ENCODE measurements at regions not wholly inside any gene's neighbourhood (a gene's known extent, or its start where the extent isn't known, plus 50 kb on each side); places are given as distances from the start of the nearest gene placed in this dataset.

GRCh38 chr6:109269057-109269456 is 113.2 kb downstream of the CD164 start:
- DNase-seq (ENCODE audit: low read depth in 1 of 2, low spot score in 1 of 2) (no peak), ATAC-seq (no peak), FAIRE-seq (no peak)
- H3K27ac ChIP-seq: no peak overlapping the region
- no peak overlapping the region for H3K4me2 ChIP-seq
- ChIA-PET CTCF (no interaction called here), POLR2A (no interaction called here)
- no peak overlapping the region for H3K4me3 ChIP-seq
- 82% methylated on average over 6 of the region's 7 CpGs for WGBS (ENCODE audit: missing lambda C conversion rate)
- TF ChIP-seq CHD2 (IDR thresholded peaks at IDR 0.05; ENCODE audit: low read length, partially characterized antibody): no peak
- no peak for TF ChIP-seq EP300 (IDR thresholded peaks at IDR 0.05)
- TF ChIP-seq TP53 (CRISPR knock-in tag; IDR thresholded peaks at IDR 0.05): no peak
- TF ChIP-seq GATA3 (IDR thresholded peaks at IDR 0.05; ENCODE audit: borderline replicate concordance): no peak
- no peak for TF ChIP-seq RFX5 (IDR thresholded peaks at IDR 0.05)
- TF ChIP-seq HES2 (IDR thresholded peaks at IDR 0.05): no peak
- no peak for TF ChIP-seq CTCF (IDR thresholded peaks at IDR 0.05)
- no peak for TF ChIP-seq KDM5A (IDR thresholded peaks at IDR 0.05)
- no peak for TF ChIP-seq TFCP2L1 (CRISPR knock-in tag; IDR thresholded peaks at IDR 0.05)
- TF ChIP-seq E2F6 (IDR thresholded peaks at IDR 0.05; ENCODE audit: borderline replicate concordance, low read depth): no peak
- no peak for TF ChIP-seq JUN (IDR thresholded peaks at IDR 0.05)
- no peak for TF ChIP-seq USF2 (IDR thresholded peaks at IDR 0.05)
- no peak for TF ChIP-seq MYC (IDR thresholded peaks at IDR 0.05; ENCODE audit: borderline replicate concordance, low read length)
- TF ChIP-seq HDAC2 (IDR thresholded peaks at IDR 0.05): no peak
- no peak for TF ChIP-seq ZC3H11A (IDR thresholded peaks at IDR 0.05)
- TF ChIP-seq FOSL2 (IDR thresholded peaks at IDR 0.05): no peak
- TF ChIP-seq FOSL2 (CRISPR knock-in tag; IDR thresholded peaks at IDR 0.05): no peak
- TF ChIP-seq MAZ (IDR thresholded peaks at IDR 0.05; ENCODE audit: borderline replicate concordance, low read depth, low read length): no peak
- no peak for TF ChIP-seq RNF2 (IDR thresholded peaks at IDR 0.05; ENCODE audit: borderline replicate concordance, low read depth)
- TF ChIP-seq CHD4 (IDR thresholded peaks at IDR 0.05; ENCODE audit: borderline replicate concordance): no peak
- H3K4me1 ChIP-seq: no peaks in the 10 kb centered on the region
- H3K9me3 ChIP-seq: no peaks in the 10 kb centered on the region

GRCh38 chr6:109265530-109265929 is 116.7 kb downstream of the CD164 start:
- DNase-seq (ENCODE audit: low read depth in 1 of 2, low spot score in 1 of 2) (no peak), FAIRE-seq (no peak), ATAC-seq (no peak)
- ChIA-PET POLR2A (no interaction called here), CTCF (no interaction called here)
- no peak overlapping the region for H3K27ac ChIP-seq
- TF ChIP-seq BHLHE40 (IDR thresholded peaks at IDR 0.05; ENCODE audit: low read depth, low read length) (no peak), E2F6 (IDR thresholded peaks at IDR 0.05; ENCODE audit: borderline replicate concordance, low read depth) (no peak), GATA3 (IDR thresholded peaks at IDR 0.05; ENCODE audit: borderline replicate concordance) (no peak)
- H3K4me3 ChIP-seq: no peak overlapping the region
- H3K9me3 ChIP-seq: no peaks in the 10 kb centered on the region
- H3K4me1 ChIP-seq: no peaks in the 10 kb centered on the region
- no peak overlapping the region for H3K4me2 ChIP-seq
- 90% methylated on average over 3 of the region's 3 CpGs for WGBS (ENCODE audit: missing lambda C conversion rate)

Data from A549 (cell line).